Ishikawa (cell line): ENCODE measurements at regions not wholly inside any gene's neighbourhood (a gene's known extent, or its start where the extent isn't known, plus 50 kb on each side); places are given as distances from the start of the nearest gene placed in this dataset.

Source experiments
- CEBPB ChIP-seq: IDR thresholded peaks from 2 replicates; pipeline ENCODE4 v1.6.1; 2012
- CREB1 ChIP-seq: IDR thresholded peaks from 2 replicates; pipeline ENCODE4 v1.6.1; 2012; ENCODE audit warnings: low read depth
- EGR1 ChIP-seq: IDR thresholded peaks from 2 replicates; pipeline ENCODE4 v1.6.1; 2012
- EP300 ChIP-seq: IDR thresholded peaks from 2 replicates; pipeline ENCODE4 v1.6.1; 2012; ENCODE audit warnings: borderline replicate concordance
- FOXM1 ChIP-seq: IDR thresholded peaks from 2 replicates; pipeline ENCODE4 v1.6.1; 2012; ENCODE audit warnings: low read depth, borderline replicate concordance
- MAX ChIP-seq: IDR thresholded peaks from 2 replicates; pipeline ENCODE4 v1.6.1; 2012
- RAD21 ChIP-seq: IDR thresholded peaks from 2 replicates; pipeline ENCODE4 v1.6.1; 2012; ENCODE audit warnings: low read depth
- REST ChIP-seq: IDR thresholded peaks from 2 replicates; pipeline ENCODE4 v1.6.1; 2012; ENCODE audit warnings: low read depth, mild to moderate bottlenecking
- TAF1 ChIP-seq: IDR thresholded peaks from 2 replicates; pipeline ENCODE4 v1.6.1; 2012; ENCODE audit warnings: low read depth, mild to moderate bottlenecking
- TCF12 ChIP-seq: IDR thresholded peaks from 2 replicates; pipeline ENCODE4 v1.6.1; 2012; ENCODE audit warnings: low read depth
- TEAD4 ChIP-seq: IDR thresholded peaks from 2 replicates; pipeline ENCODE4 v1.6.1; 2012
- USF1 ChIP-seq: IDR thresholded peaks from 2 replicates; pipeline ENCODE4 v1.6.1; 2012
- YY1 ChIP-seq: IDR thresholded peaks from 2 replicates; pipeline ENCODE4 v1.6.1; 2012; ENCODE audit warnings: low read depth
- ZBTB7A ChIP-seq: IDR thresholded peaks from 2 replicates; pipeline ENCODE4 v1.6.1; 2012; ENCODE audit warnings: low read depth

GRCh38 chr18:11256251-11256650, 106.9 kb upstream of the PIEZO2 start:
- TF ChIP-seq FOXM1 (no peak), USF1 (no peak), ZBTB7A (no peak), EGR1 (no peak), MAX (no peak), CEBPB (no peak), TEAD4 (no peak), REST (no peak), YY1 (no peak), TAF1 (no peak), CREB1 (no peak), EP300 (no peak), RAD21 (no peak), TCF12 (no peak)
